IMR-90 (cell line): ENCODE measurements at regions not wholly inside any gene's neighbourhood (a gene's known extent, or its start where the extent isn't known, plus 50 kb on each side); places are given as distances from the start of the nearest gene placed in this dataset.

Experiments
- ATAC-seq: fragments of 200-7000 bp; cut with Tn5 transposase; 2 replicates; pipeline ENCODE4 v1.9.1; 2020; ENCODE audit warnings: low read depth, mild to moderate bottlenecking, moderate library complexity
- BruUV-seq: library from RNA; stranded (reverse); fragments of 400-500 nt; replicated peaks from 2 replicates; lab custom pipeline; 2021; lab: Mats Ljungman, UMichigan
- CTCF ChIA-PET: fragments of 300-600 bp; formaldehyde crosslinking; extraction: SDS; loops from one replicate; lab custom pipeline; 2021; ENCODE audit warnings: antibody characterized with exemption; lab: Yijun Ruan, JAX
- POLR2A ChIA-PET: fragments of 300-600 bp; sonication (Branson Sonifier 250); formaldehyde crosslinking; loops from one replicate; lab custom pipeline; 2022; ENCODE audit warnings: antibody characterized with exemption; ENCODE audit not compliant: unreplicated experiment; lab: Charles Lee
- DNase-seq: peaks from one replicate; pipeline ENCODE4 v3.0.0; 2013
- H2AFZ ChIP-seq: replicated peaks from 2 replicates; pipeline ENCODE3; 2013; ENCODE audit warnings: low read length, mild to moderate bottlenecking; ENCODE audit not compliant: poor library complexity
- H2AK5ac ChIP-seq: 2 replicates; pipeline ENCODE4 v1.6.1; 2013; ENCODE audit warnings: low read depth, low read length, inconsistent platforms
- H2AK9ac ChIP-seq: replicated peaks from 2 replicates; pipeline ENCODE3; 2013; ENCODE audit warnings: mild to moderate bottlenecking, low read depth, low read length, moderate library complexity; ENCODE audit not compliant: poor library complexity
- H2BK120ac ChIP-seq: 2 replicates; pipeline ENCODE4 v1.6.1; 2013; ENCODE audit warnings: low read depth, low read length, inconsistent platforms
- H2BK15ac ChIP-seq: 3 replicates; pipeline ENCODE4 v1.6.1; 2013; ENCODE audit warnings: low read depth, low read length, inconsistent platforms
- H2BK20ac ChIP-seq: 2 replicates; pipeline ENCODE4 v1.6.1; 2013; ENCODE audit warnings: low read depth, mild to moderate bottlenecking, inconsistent platforms, low read length, moderate library complexity
- H2BK5ac ChIP-seq: 2 replicates; pipeline ENCODE4 v1.6.1; 2013; ENCODE audit warnings: mild to moderate bottlenecking, low read depth, low read length, inconsistent platforms; ENCODE audit not compliant: poor library complexity, severe bottlenecking
- H3K14ac ChIP-seq: replicated peaks from 2 replicates; pipeline ENCODE4 v1.6.1; 2013; ENCODE audit warnings: low read depth, low read length, inconsistent platforms
- H3K18ac ChIP-seq: 2 replicates; pipeline ENCODE4 v1.6.1; 2013; ENCODE audit warnings: low read depth, low read length, control low read depth
- H3K23ac ChIP-seq: 2 replicates; pipeline ENCODE4 v1.6.1; 2013; ENCODE audit warnings: low read depth, low read length, inconsistent platforms
- H3K27ac ChIP-seq: 2 replicates; pipeline ENCODE4 v1.5.1; 2013; ENCODE audit warnings: mild to moderate bottlenecking, control low read depth, low read length; ENCODE audit not compliant: insufficient read depth
- H3K27me3 ChIP-seq: 2 replicates; pipeline ENCODE4 v1.6.1; 2013; ENCODE audit warnings: low read length; ENCODE audit not compliant: control insufficient read depth, insufficient read depth
- H3K36me3 ChIP-seq: 2 replicates; pipeline ENCODE4 v1.6.1; 2013; ENCODE audit warnings: low read length, mixed read lengths; ENCODE audit not compliant: control insufficient read depth, insufficient read depth
- H3K4ac ChIP-seq: 2 replicates; pipeline ENCODE4 v1.6.1; 2013; ENCODE audit warnings: low read depth, low read length, inconsistent platforms
- H3K4me1 ChIP-seq: 2 replicates; pipeline ENCODE4 v1.6.1; 2013; ENCODE audit warnings: low read length, mixed read lengths; ENCODE audit not compliant: control insufficient read depth, insufficient read depth
- H3K4me2 ChIP-seq: 2 replicates; pipeline ENCODE4 v1.6.1; 2013; ENCODE audit warnings: low read depth, mild to moderate bottlenecking, control low read depth, low read length, moderate library complexity
- H3K4me3 ChIP-seq: 2 replicates; pipeline ENCODE4 v1.5.1; 2013; ENCODE audit warnings: low read depth, mild to moderate bottlenecking, control low read depth, low read length, moderate library complexity; ENCODE audit not compliant: insufficient read depth
- H3K56ac ChIP-seq: 2 replicates; pipeline ENCODE4 v1.6.1; 2013; ENCODE audit warnings: low read length, inconsistent platforms; ENCODE audit not compliant: insufficient read depth; ENCODE audit errors: extremely low read depth
- H3K79me1 ChIP-seq, 2 experiments: 2 replicates each; pipeline ENCODE4 v1.6.1; 2013; ENCODE audit warnings: low read length in 2 of 2, inconsistent platforms in 1 of 2, low read depth in 1 of 2
- H3K9ac ChIP-seq: 2 replicates; pipeline ENCODE4 v1.6.1; 2013; ENCODE audit warnings: low read depth, low read length, control low read depth
- H3K9me1 ChIP-seq: 2 replicates; pipeline ENCODE4 v1.6.1; 2013; ENCODE audit warnings: low read length, inconsistent platforms; ENCODE audit not compliant: insufficient read depth
- H3K9me3 ChIP-seq: 2 replicates; pipeline ENCODE4 v1.6.1; 2013; ENCODE audit warnings: low read length; ENCODE audit not compliant: control insufficient read depth, insufficient read depth
- H4K20me1 ChIP-seq: 2 replicates; pipeline ENCODE4 v1.6.1; 2013; ENCODE audit warnings: low read length, inconsistent platforms; ENCODE audit not compliant: insufficient read depth
- H4K5ac ChIP-seq: 2 replicates; pipeline ENCODE4 v1.6.1; 2013; ENCODE audit warnings: mild to moderate bottlenecking, low read depth, low read length, control low read depth
- H4K8ac ChIP-seq, 2 experiments: 2 replicates each; pipeline ENCODE4 v1.6.1; 2013; ENCODE audit warnings: low read depth in 2 of 2, low read length in 2 of 2, control low read depth in 1 of 2, inconsistent platforms in 1 of 2
- H4K91ac ChIP-seq: 2 replicates; pipeline ENCODE4 v1.6.1; 2013; ENCODE audit warnings: low read depth, low read length, inconsistent platforms; ENCODE audit not compliant: insufficient read depth
- BHLHE40 ChIP-seq: fragments of 150-350 bp; IDR thresholded peaks from 2 replicates; pipeline ENCODE4 v1.6.1; 2016; ENCODE audit warnings: mild to moderate bottlenecking, low read depth, low read length
- CEBPB ChIP-seq: IDR thresholded peaks from 2 replicates; pipeline ENCODE4 v1.6.1; 2012; ENCODE audit warnings: low read depth, low read length, improper control_type of control experiment
- CHD1 ChIP-seq: IDR thresholded peaks from 2 replicates; pipeline ENCODE4 v1.6.1; 2012; ENCODE audit warnings: low read depth, low read length, improper control_type of control experiment
- FOS ChIP-seq: fragments of 150-350 bp; IDR thresholded peaks from 2 replicates; pipeline ENCODE4 v1.6.1; 2016; ENCODE audit warnings: low read depth, low read length
- MAFK ChIP-seq: IDR thresholded peaks from 2 replicates; pipeline ENCODE4 v1.6.1; 2012; ENCODE audit warnings: low read depth, low read length, improper control_type of control experiment
- MAZ ChIP-seq: IDR thresholded peaks from 2 replicates; pipeline ENCODE4 v1.6.1; 2012; ENCODE audit warnings: low read depth, mild to moderate bottlenecking, low read length, improper control_type of control experiment, moderate library complexity, borderline replicate concordance
- MXI1 ChIP-seq: IDR thresholded peaks from 2 replicates; pipeline ENCODE4 v1.6.1; 2012; ENCODE audit warnings: low read depth, mild to moderate bottlenecking, low read length, moderate library complexity, borderline replicate concordance
- NFE2L2 ChIP-seq: fragments of 150-350 bp; IDR thresholded peaks from 2 replicates; pipeline ENCODE4 v1.6.1; 2016; ENCODE audit warnings: low read depth, mild to moderate bottlenecking, low read length
- POLR2A ChIP-seq: IDR thresholded peaks from 2 replicates; pipeline ENCODE4 v1.6.1; 2012; ENCODE audit warnings: mild to moderate bottlenecking, low read depth, low read length
- RAD21 ChIP-seq: IDR thresholded peaks from 2 replicates; pipeline ENCODE4 v1.6.1; 2012; ENCODE audit warnings: low read length, improper control_type of control experiment
- RCOR1 ChIP-seq: IDR thresholded peaks from 2 replicates; pipeline ENCODE4 v1.6.1; 2012; ENCODE audit warnings: mild to moderate bottlenecking, low read length, improper control_type of control experiment; ENCODE audit not compliant: insufficient replicate concordance
- RFX5 ChIP-seq: IDR thresholded peaks from 2 replicates; pipeline ENCODE4 v1.8.0; 2012; ENCODE audit warnings: low read depth, mild to moderate bottlenecking, low read length, moderate library complexity
- SMC3 ChIP-seq: fragments of 150-350 bp; IDR thresholded peaks from 2 replicates; pipeline ENCODE4 v1.6.1; 2016; ENCODE audit warnings: low read depth, mild to moderate bottlenecking, antibody characterized with exemption, low read length, moderate library complexity
- WGBS, 2 experiments: methylation state at CpG; one replicate each; pipeline versions ENCODE4 v1.1.5 to v1.1.7; 2013; ENCODE audit warnings: missing lambda C conversion rate in 2 of 2; ENCODE audit not compliant: insufficient read length in 1 of 2; ENCODE audit errors: extremely low coverage in 2 of 2; 5-methylcytosine and 5-hydroxymethylcytosine counted together
- dilution Hi-C: fragments of 300-500 bp; cut with HindIII; formaldehyde crosslinking; loops from one replicate; pipeline ENCODE4 v1.14.3; 2018; ENCODE audit warnings: low sequenced_read_pairs; ENCODE audit not compliant: unreplicated experiment
- in situ Hi-C: fragments of 300-500 bp; cut with MboI; formaldehyde crosslinking; loops from 3 replicates; pipeline ENCODE4 v1.14.3; 2019; ENCODE audit warnings: low sequenced_read_pairs, inconsistent platforms, mixed read lengths
- intact Hi-C: fragments of 100-400 bp; cut with micrococcal nuclease; formaldehyde crosslinking; loops from 2 replicates; pipeline ENCODE4 v1.10.0; 2022
- TF ChIP-seq, protein P1 (sequence below): conservative IDR thresholded peaks from 2 replicates; pipeline ENCODE4 v1.5.1; 2012; ENCODE audit warnings: mild to moderate bottlenecking, low read depth, low read length, improper control_type of control experiment
- TF ChIP-seq, protein P2 (sequence below): fragments of 150-350 bp; IDR thresholded peaks from 2 replicates; pipeline ENCODE4 v1.6.1; 2016; ENCODE audit warnings: low read depth, mild to moderate bottlenecking, low read length, moderate library complexity, borderline replicate concordance
- TF ChIP-seq, protein P3 (sequence below): fragments of 150-350 bp; IDR thresholded peaks from 2 replicates; pipeline ENCODE4 v1.6.1; 2017; ENCODE audit warnings: mild to moderate bottlenecking, antibody characterized with exemption, low read length, low read depth

DNA sequence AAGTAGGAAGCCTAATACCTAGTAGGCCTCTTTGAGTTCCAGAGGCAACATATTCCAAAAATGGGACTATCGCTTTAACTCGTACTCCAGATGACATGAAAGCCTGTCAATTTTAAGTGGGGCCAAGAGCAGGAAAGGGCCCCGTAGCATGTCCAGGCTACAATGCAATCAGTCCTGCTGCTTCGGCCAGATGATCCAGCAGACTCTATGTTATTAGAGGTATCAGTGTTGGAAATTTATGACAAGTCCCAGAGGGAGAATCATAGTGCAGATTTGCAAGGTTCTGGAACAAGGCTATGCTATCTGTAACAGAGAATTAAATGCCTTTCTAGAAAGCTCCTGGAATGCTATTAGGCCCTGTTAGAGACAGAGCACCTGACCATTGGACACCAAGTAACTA is 56.7 kb upstream of the SRP9 start:
- Histone ChIP-seq H3K27me3 (no peaks in the 10 kb centered on the region; the same call in 1 of the 2 replicates), H3K4ac (no peak overlapping the region), H2BK15ac (no peak overlapping the region), H3K18ac (no peak overlapping the region), H3K4me1 (no peaks in the 10 kb centered on the region), H2BK5ac (no peak overlapping the region), H3K79me1 (no peaks in the 10 kb centered on the region), H4K8ac (no peak overlapping the region), H2AFZ (no peak overlapping the region), H3K9me3 (no peaks in the 10 kb centered on the region), H3K27ac (no peak overlapping the region), H4K91ac (no peak overlapping the region), H3K56ac (no peak overlapping the region), H4K20me1 (no peaks in the 10 kb centered on the region), H3K4me2 (no peak overlapping the region), H2BK20ac (no peak overlapping the region), H3K36me3 (no peaks in the 10 kb centered on the region), H3K14ac (no peak overlapping the region), H4K5ac (no peak overlapping the region), H3K9me1 (no peaks in the 10 kb centered on the region), H2AK5ac (no peak overlapping the region), H3K9ac (no peak overlapping the region), H3K23ac (no peak overlapping the region), H2AK9ac (no peak overlapping the region), H3K4me3 (no peak overlapping the region), H2BK120ac (no peak overlapping the region)
- intact Hi-C loops, result no loop called here
- TF ChIP-seq CHD1 (no peak), MAZ (no peak), RCOR1 (no peak), MAFK (no peak), POLR2A (no peak), RFX5 (no peak), BHLHE40 (no peak), RAD21 (no peak), CEBPB (no peak), SMC3 (no peak), MXI1 (no peak), FOS (no peak), NFE2L2 (no peak)
- TF ChIP-seq, protein P1, sequence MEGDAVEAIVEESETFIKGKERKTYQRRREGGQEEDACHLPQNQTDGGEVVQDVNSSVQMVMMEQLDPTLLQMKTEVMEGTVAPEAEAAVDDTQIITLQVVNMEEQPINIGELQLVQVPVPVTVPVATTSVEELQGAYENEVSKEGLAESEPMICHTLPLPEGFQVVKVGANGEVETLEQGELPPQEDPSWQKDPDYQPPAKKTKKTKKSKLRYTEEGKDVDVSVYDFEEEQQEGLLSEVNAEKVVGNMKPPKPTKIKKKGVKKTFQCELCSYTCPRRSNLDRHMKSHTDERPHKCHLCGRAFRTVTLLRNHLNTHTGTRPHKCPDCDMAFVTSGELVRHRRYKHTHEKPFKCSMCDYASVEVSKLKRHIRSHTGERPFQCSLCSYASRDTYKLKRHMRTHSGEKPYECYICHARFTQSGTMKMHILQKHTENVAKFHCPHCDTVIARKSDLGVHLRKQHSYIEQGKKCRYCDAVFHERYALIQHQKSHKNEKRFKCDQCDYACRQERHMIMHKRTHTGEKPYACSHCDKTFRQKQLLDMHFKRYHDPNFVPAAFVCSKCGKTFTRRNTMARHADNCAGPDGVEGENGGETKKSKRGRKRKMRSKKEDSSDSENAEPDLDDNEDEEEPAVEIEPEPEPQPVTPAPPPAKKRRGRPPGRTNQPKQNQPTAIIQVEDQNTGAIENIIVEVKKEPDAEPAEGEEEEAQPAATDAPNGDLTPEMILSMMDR, result no peak
- TF ChIP-seq, protein P2, sequence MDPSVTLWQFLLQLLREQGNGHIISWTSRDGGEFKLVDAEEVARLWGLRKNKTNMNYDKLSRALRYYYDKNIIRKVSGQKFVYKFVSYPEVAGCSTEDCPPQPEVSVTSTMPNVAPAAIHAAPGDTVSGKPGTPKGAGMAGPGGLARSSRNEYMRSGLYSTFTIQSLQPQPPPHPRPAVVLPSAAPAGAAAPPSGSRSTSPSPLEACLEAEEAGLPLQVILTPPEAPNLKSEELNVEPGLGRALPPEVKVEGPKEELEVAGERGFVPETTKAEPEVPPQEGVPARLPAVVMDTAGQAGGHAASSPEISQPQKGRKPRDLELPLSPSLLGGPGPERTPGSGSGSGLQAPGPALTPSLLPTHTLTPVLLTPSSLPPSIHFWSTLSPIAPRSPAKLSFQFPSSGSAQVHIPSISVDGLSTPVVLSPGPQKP, result no peak
- TF ChIP-seq, protein P3, sequence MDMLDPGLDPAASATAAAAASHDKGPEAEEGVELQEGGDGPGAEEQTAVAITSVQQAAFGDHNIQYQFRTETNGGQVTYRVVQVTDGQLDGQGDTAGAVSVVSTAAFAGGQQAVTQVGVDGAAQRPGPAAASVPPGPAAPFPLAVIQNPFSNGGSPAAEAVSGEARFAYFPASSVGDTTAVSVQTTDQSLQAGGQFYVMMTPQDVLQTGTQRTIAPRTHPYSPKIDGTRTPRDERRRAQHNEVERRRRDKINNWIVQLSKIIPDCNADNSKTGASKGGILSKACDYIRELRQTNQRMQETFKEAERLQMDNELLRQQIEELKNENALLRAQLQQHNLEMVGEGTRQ, result no peak
- no peak for DNase-seq
- no TSS peak for BruUV-seq
- no peak for ATAC-seq
- in situ Hi-C loops, result no loop called here
- ChIA-PET CTCF (no interaction called here), POLR2A (no interaction called here)
- dilution Hi-C loops, result no loop called here
- 94% methylated on average over 3 of the region's 4 CpGs; no CpG with 5 or more reads in 1 of the 2 experiments for WGBS, 2 experiments
